ENCODE measurements at regions not wholly inside any gene's neighbourhood (a gene's known extent, or its start where the extent isn't known, plus 50 kb on each side); places are given as distances from the start of the nearest gene placed in this dataset.

GRCh38 chr7:119421657-119422056 lies 851.3 kb upstream of the KCND2 start:
- DNase-seq = no peak

GRCh38 chr7:119436882-119437281 lies 836.1 kb upstream of the KCND2 start:
- no peak for DNase-seq

GRCh38 chr7:119438315-119438714 lies 834.7 kb upstream of the KCND2 start:
- no peak for DNase-seq

GRCh38 chr7:119439192-119439591 lies 833.8 kb upstream of the KCND2 start:
- no peak for DNase-seq

DNA sequence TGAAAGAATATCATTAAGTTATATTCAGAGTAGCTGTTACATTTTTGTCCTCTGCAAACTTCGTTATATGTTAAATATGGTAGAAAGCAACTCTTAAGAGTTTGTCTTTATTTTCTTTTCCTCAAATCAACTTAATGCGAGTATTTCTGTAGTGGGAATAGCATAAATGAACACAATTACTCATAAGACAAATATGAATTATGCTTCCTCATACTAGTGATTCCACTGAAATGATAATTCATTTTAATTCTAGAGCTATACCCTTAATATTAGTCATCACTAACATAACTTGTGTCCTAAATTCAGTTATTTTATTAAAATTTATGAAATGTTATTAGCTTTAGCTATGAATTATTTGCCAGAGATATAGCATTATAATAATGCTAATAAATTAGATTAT lies 820.6 kb upstream of the KCND2 start:
- DNase-seq = no peak

- DNase-seq = no peak
Measured at GRCh38 chr7:119465798-119466305, 807.1 kb upstream of the KCND2 start.

- DNase-seq = no peak
Measured at GRCh38 chr7:119472408-119473038, 800.5 kb upstream of the KCND2 start.

DNA sequence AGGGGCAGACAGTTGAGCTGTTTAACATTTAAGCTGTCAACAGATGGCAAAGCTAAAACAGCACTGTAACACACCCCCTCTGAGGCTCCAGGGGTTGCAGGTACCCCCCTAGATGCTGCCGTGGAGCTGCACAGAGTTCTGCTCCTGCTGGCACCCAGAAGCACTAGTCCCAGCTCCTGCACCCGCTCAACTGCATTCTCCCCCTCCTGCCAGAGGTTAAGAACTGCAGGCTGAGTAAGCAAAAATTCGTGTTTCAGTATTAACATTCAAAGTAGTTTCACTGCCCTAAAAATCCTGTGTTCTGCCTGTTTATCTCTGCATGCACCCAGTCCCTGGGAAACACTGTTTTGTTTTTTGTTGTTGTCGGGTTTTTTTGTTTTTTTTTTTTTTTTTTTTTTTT lies 790.8 kb upstream of the KCND2 start:
- DNase-seq = no peak

DNA sequence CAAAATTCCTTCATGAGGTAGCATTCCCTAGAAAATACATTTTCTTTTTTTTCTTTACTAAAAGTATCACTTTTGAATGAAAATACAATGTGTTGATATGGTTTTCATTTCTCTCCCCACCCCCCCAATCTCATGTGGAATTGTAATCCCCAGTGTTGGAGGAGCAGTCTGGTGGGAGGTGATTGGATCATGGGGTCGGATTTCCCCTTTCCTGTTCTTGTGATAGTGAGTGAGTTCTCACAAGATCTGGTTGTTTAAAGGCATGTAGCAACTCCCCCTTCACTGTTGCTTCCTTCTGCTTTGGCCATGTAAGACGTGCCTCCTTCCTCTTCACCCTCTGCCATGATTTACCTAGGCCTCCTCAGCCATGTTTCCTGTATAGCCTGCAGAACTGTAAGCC lies 790.3 kb upstream of the KCND2 start:
- no peak for DNase-seq

DNA sequence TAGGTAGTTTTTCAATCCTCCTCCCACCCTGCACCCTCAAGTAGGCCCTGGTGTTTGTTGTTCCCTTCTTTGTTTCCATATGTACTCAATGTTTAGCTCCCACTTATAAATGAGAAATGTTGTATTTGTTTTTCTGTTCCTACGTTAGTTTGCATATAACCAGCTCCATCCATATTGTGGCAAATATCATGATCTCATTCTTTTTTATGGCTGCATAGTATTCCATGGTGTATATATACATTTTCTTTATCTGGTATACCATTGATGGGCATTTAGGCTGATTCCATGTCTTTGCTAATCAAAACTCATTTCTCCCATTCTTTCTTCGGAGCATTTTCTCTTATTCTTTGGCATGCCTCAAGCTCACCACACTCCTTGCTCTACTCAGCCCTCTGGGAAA lies 789.6 kb upstream of the KCND2 start:
- DNase-seq = no peak

DNA sequence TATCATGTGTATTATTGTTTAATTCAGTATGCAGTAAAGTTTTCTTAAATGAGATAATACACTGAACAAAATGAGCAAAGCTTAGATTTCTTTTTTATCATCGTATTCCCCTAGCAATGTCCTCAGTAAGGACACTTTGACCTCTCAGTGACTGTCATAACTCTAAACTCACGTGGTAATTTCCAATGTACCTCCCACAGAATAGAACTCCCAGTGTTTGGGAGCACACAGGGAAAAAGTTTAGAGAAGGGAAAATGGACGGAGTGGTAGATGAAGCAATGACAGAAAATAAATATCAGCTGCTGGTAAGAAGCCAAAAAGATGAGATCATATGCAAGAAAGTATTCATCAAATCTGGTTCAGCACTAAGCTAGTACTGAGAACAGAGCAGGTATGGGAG lies 758.6 kb upstream of the KCND2 start:
- DNase-seq = no peak

DNA sequence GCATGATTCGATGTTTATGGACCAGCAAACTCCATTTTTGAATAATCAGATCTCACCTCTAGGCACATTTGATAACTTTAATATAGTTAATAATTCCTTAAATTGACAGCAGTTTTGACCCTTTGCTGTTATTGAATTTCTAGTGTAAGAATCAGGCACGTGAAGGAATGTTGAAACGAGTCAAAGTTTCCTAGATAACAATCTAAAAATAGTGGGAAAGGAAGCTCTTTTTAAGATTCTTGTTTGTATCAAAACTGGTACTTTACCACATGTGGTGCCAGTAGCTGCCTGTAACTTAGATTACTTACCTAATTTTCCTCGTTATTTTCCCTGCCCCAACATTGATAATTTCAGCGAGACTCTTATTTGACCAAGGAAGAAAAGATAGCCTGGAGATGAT lies 757.8 kb upstream of the KCND2 start:
- DNase-seq = no peak

GRCh38 chr7:119515962-119516361 lies 757.0 kb upstream of the KCND2 start:
- no peak for DNase-seq

DNA sequence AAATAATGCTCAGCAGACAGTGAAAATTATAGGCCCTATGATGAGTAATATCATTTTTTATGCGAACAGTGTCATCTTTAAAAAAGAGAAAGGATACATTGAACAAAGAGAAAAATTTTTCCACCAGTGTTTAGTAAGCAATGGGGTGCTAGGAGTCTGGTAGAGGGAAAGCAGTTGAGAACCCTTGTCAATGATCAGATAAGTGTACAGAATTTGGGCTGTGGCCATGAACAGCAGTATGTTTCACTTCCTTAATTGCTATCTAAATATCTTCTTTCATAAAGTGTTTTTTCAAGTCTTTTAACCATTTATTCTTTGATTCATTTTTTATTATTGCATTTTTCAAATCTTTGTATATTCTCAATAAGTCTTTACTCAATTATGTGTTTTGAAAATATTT lies 750.7 kb upstream of the KCND2 start:
- DNase-seq = no peak

- DNase-seq = no peak
Measured at GRCh38 chr7:119522698-119523097, 750.3 kb upstream of the KCND2 start.

GRCh38 chr7:119545118-119545517 lies 727.9 kb upstream of the KCND2 start:
- no peak for DNase-seq

DNA sequence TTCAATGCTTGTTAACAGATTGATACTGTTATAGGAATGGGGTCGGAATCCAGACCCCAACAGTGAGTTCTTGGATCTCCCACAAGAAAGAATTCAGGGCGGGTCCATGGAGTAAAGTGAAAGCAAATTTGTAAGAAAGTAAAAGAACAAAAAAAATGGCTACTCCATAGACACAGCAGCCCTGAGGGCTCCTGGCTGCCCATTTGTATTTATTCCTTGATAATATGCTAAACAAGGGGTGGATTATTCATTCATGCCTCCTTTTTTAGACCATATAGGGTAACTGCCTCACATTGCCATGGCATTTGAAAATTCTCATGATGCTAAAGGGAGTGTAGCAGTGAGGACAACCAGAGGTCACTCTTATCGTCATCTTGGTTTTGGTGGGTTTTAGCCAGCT lies 717.2 kb upstream of the KCND2 start:
- no peak for DNase-seq

- no peak for DNase-seq
Measured at GRCh38 chr7:119556436-119556835, 716.5 kb upstream of the KCND2 start.

DNA sequence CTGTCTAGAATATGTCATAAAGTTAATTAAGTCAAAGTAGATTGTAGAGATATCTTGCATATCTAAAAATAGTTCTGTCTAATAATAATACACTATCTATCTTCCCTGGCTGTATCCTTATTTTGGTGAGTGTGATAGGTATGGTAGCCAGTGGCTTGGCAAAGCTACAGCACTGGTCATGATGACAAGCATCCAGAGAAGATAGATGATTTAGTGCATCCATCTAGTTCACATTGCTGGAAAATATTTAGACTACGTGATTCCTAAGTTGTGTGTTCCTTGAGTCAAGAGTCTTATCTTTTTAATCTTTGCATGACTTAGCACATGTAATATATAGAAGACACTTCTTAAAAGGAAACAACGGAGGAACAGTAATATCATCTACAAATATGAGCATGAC lies 711.2 kb upstream of the KCND2 start:
- DNase-seq = no peak

DNA sequence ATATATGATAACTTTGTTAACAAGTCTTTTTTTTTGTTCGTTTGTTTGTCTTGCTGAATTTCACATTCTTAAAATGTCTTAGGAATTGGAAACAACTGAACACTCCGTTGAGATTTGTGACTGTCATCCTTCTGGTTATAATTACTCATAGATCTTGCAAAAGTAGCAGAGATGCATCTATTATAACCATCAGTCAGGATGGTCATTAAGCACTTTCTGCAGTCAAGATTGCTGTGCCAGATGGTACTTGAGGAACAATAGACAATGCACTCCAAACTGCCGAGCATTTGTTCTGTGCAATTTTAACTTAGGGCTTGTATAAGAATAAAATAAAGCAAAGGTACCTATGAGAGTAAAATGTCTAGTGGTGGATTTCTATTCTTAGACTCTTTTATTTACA lies 710.1 kb upstream of the KCND2 start:
- DNase-seq = no peak

DNA sequence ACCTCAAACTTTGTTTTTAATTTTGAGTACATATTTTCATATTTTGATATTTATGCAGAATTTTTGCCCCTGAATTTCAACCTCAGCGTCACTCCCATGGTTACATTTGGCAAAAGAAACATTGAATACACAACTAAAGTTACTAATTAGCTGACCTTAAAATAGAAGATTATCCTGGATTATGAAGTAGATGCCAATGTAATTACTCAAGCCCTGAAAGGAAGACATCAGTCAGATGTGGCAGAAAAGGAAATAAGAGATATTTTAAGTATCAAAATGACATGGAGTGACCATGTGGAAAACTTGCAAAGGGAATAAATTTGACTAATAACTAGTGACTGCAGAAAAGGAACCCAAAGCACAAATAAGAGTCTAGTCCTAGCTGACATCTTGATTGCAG lies 701.3 kb upstream of the KCND2 start:
- DNase-seq = no peak

DNA sequence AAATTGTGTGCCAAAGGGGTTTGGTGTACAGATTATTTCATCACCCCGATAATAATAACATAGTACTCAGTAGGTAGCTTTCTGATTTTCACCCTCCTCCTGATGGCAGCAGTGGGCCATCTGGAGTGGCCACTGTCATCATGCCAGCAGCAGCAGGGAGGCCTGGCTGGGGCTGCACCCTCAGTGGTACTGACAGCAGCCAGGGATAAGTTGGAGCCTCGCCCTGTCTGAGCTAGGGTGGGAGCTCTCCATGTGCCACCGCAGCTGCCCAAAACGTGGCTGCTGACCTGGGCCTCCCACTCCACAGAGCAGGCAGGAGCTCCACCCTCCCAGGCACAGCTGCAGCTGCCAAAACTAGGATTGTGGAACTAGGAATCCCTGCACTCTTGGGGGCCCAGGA lies 700.8 kb upstream of the KCND2 start:
- no peak for DNase-seq

GRCh38 chr7:119572541-119572940 lies 700.4 kb upstream of the KCND2 start:
- no peak for DNase-seq

DNA sequence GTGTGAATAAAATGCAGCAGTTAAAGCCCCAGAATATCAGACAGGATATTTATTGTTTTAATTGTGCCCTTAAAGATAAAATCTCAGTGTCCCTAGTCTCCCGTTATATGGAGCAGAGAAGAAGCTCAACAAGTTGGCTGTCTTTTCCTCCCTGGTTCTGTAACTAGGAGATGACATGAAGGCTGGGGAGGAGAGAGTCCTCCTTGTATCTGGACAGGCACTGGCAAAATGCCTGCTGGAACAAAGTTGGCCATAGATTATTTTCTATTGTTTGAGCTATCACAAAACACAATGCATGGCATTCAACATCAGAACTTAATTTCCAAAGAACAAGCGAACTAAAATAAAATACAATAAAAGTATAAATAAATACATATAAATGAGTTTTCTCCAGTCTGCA lies 694.9 kb upstream of the KCND2 start:
- DNase-seq = no peak

DNA sequence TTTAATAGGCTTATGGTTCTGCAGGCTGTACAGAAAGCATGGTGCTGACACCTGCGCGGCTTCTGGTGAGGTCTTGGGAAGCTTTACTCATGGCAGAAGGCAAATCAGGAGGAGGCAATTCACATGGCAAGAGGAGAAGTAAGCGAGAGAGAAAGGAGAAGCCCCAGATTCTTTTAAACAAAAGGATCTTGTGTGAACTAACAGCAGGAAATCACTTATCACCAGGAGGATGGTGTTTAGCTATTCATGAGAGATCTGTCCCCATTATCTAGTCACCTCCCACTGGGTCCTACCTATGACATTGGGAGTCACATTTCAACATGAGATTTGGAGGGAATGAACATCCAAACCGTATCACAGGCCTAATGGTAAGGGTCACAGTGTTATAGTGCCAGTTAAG lies 678.0 kb upstream of the KCND2 start:
- DNase-seq = no peak

Data from left kidney (tissue), 1 donor.